ENCODE measurements at regions not wholly inside any gene's neighbourhood (a gene's known extent, or its start where the extent isn't known, plus 50 kb on each side); places are given as distances from the start of the nearest gene placed in this dataset.

DNA sequence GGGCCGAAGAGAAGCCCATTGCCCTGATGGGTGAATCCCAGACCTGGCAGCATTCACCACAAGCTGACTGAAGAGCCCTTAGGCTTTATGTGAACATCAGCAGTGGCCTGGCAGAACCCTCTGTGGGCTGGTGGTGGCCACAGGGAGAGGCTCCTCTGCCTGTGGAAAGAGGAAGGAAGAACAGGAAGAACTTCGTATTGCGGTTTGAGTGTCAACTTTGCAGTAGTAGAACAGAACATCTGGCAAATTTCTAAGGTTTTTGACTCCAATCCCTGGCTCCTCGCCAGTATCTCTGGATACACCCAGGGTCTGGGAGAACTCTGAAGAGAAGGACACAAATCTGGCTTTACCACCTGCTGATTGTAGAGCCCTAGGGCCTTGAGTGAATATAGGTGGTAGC lies 356.4 kb upstream of the GRAMD2B start:
- Mint-ChIP-seq H3K9me3 (no peaks in the 10 kb centered on the region), H3K27ac (no peak overlapping the region), H3K27me3 (ENCODE audit: insufficient read depth) (no peaks in the 10 kb centered on the region), H3K4me1 (ENCODE audit: low read depth) (no peaks in the 10 kb centered on the region), H3K36me3 (ENCODE audit: low read depth) (no peaks in the 10 kb centered on the region), H3K4me3 (no peak overlapping the region)
- DNase-seq (ENCODE audit: low spot score): no peak
- intact Hi-C loops (cut with micrococcal nuclease): no loop called here

DNA sequence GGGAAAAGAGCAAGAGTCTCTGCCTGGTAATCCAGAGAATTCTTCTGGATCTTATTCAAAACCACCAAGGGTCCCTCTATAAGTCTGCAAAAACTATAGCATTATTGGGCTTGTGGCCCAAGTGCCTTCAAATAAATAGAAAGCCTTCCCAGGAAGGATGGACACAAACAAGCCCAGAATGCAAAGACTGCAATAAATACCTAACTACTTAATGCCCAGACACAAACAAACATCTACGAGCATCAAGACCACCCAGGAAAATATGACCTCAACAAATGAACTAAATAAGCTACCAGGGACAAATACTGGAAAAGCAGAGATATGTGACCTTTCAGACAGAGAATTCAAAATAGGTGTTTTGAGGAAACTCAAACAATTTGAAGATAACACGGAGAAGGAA lies 355.8 kb upstream of the GRAMD2B start:
- no peak for DNase-seq (ENCODE audit: low spot score)
- Mint-ChIP-seq H3K4me3 (no peak overlapping the region), H3K27me3 (ENCODE audit: insufficient read depth) (no peaks in the 10 kb centered on the region), H3K4me1 (ENCODE audit: low read depth) (no peaks in the 10 kb centered on the region), H3K27ac (no peak overlapping the region), H3K9me3 (no peaks in the 10 kb centered on the region), H3K36me3 (ENCODE audit: low read depth) (no peaks in the 10 kb centered on the region)
- intact Hi-C loops (cut with micrococcal nuclease): no loop called here

DNA sequence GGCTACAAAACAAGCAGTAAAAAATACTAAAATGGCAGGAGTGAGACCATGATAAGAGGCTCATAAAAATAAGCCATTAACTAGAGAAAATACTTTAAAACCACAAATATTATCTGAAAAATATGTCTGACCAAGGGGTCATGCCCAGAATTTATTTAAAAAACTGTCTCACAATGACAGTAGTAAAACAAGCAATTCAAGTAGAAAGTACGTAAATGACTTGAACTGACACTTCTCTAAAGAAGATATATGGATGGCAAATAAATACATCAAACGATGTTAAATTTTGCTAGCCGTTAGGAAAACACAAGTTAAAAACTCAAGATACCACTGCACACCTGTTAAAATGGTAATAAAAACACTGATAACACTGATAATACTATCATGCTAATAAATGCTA lies 353.9 kb upstream of the GRAMD2B start:
- H3K4me1 Mint-ChIP-seq (ENCODE audit: low read depth): no peaks in the 10 kb centered on the region
- no peaks in the 10 kb centered on the region for H3K27me3 Mint-ChIP-seq (ENCODE audit: insufficient read depth)
- H3K9me3 Mint-ChIP-seq: peaks cover 16% of the 10 kb centered on the region

DNA sequence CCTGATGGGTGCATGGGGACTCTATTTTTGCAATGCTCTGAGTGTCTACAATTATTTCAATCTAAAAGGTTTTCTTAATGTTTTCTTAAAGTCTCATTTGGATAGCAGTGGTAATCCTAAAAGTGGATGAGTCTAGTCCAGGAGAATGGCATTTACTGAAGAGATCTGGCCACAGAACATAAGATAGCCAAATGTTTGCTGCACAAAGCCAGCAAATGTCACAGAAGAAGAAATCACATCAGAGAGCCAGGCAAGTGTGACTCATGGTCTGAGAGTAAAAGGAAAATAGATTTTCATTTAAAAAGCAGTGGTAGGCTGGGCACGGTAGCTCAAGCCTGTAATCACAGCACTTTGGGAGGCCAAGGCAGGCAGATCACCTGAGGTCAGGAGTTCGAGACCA lies 352.7 kb upstream of the GRAMD2B start:
- no peak overlapping the region for H3K4me3 Mint-ChIP-seq

More for the DNA sequence above, 353.9 kb upstream of the GRAMD2B start:
- Mint-ChIP-seq H3K36me3 (ENCODE audit: low read depth) (no peaks in the 10 kb centered on the region), H3K4me3 (no peak overlapping the region), H3K27ac (no peak overlapping the region)
- intact Hi-C loops (cut with micrococcal nuclease): no loop called here
- no peak for DNase-seq (ENCODE audit: low spot score)

DNA sequence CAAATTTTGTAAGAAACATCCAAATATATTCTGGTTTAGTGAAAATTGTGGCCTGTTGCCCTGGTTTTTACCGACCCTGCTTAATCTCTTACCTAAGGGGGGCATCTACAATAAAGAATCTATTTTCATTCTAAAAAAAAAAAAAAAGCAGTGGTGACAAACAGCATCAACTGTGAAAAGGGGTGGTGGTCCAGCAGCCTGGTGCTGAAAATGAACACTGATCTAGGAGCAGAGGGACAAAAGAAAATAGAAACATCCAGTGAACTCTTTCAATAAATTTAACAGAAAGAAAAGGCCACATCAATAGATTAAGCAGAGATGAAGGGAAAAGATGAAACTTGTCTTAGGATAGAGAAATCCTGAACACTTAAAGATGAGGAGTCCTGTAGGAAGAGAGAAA lies 348.7 kb upstream of the GRAMD2B start:
- DNase-seq (ENCODE audit: low spot score): no peak
- H3K36me3 Mint-ChIP-seq (ENCODE audit: low read depth): no peaks in the 10 kb centered on the region
- H3K27me3 Mint-ChIP-seq (ENCODE audit: insufficient read depth): no peaks in the 10 kb centered on the region
- no peak overlapping the region for H3K4me3 Mint-ChIP-seq
- intact Hi-C loops (cut with micrococcal nuclease): no loop called here
- no peaks in the 10 kb centered on the region for H3K4me1 Mint-ChIP-seq (ENCODE audit: low read depth)
- H3K9me3 Mint-ChIP-seq: peaks cover 16% of the 10 kb centered on the region
- H3K27ac Mint-ChIP-seq: no peak overlapping the region

More for the DNA sequence above, 352.7 kb upstream of the GRAMD2B start:
- peaks cover 16% of the 10 kb centered on the region for H3K9me3 Mint-ChIP-seq
- DNase-seq (ENCODE audit: low spot score): no peak
- no peaks in the 10 kb centered on the region for H3K27me3 Mint-ChIP-seq (ENCODE audit: insufficient read depth)
- no peaks in the 10 kb centered on the region for H3K4me1 Mint-ChIP-seq (ENCODE audit: low read depth)
- no peak overlapping the region for H3K27ac Mint-ChIP-seq
- H3K36me3 Mint-ChIP-seq (ENCODE audit: low read depth): no peaks in the 10 kb centered on the region
- intact Hi-C loops (cut with micrococcal nuclease): no loop called here

DNA sequence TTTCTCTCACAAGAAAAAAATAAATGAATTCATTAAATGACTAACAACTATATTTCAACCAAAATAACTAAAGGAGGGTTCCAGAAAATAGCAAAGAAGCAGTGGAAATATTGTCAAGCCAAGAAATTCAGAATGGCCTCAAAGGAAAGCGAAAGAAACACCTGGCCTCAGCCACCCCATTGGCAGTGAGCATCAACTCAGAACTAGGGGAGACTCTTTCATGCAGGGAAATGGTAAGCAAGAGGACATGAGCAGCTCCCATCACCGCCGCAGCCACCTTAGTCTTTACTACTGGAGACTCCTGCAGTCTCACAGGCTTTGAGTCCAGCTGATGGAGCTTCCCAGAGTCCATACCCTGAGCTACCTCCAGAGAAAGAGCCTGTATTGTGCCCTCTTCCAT lies 343.9 kb upstream of the GRAMD2B start:
- intact Hi-C loops (cut with micrococcal nuclease): no loop called here
- DNase-seq (ENCODE audit: low spot score): no peak
- Mint-ChIP-seq H3K36me3 (ENCODE audit: low read depth) (no peaks in the 10 kb centered on the region), H3K27ac (no peak overlapping the region), H3K4me3 (no peak overlapping the region), H3K4me1 (ENCODE audit: low read depth) (no peaks in the 10 kb centered on the region), H3K27me3 (ENCODE audit: insufficient read depth) (no peaks in the 10 kb centered on the region), H3K9me3 (peaks cover 3% of the 10 kb centered on the region)

DNA sequence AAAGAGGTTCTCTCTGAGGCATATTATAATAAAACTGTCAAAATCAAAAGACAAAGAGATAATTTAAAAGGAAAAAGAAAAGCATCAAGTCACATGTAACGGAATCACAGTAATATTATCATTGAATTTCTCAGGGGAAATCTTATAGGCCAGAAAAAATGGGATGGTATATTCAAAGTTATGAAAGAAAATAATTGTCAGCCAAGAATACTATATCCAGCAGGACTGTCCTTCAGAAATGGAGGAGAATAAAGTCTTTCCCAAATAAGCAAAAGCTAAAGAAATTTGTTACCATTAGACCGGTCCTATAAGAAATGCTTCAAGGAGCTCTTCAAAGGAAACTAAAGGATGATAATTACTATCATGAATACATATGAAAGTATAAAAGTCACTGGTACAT lies 342.0 kb upstream of the GRAMD2B start:
- intact Hi-C loops (cut with micrococcal nuclease): no loop called here
- DNase-seq (ENCODE audit: low spot score): no peak
- H3K4me3 Mint-ChIP-seq: no peak overlapping the region
- no peaks in the 10 kb centered on the region for H3K4me1 Mint-ChIP-seq (ENCODE audit: low read depth)
- H3K27ac Mint-ChIP-seq: no peak overlapping the region
- H3K9me3 Mint-ChIP-seq: peaks cover 9% of the 10 kb centered on the region
- no peaks in the 10 kb centered on the region for H3K27me3 Mint-ChIP-seq (ENCODE audit: insufficient read depth)
- no peaks in the 10 kb centered on the region for H3K36me3 Mint-ChIP-seq (ENCODE audit: low read depth)

DNA sequence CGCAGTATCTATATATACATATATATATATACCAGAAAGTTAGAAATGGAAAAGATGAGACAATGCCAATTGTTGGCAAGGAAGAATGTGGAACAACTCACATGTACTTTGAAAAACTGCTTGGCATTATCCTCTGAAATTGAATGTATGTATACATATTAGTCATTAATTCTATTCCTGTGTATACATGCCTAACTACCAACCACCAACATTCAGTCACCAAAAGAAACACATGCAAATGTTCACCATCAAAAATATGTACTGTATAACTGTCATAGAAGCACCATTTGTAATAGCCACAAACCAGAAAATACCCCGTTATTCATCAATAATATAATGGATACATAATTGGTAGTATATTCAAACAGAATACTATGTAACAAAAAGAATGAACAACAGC lies 330.2 kb upstream of the GRAMD2B start:
- Mint-ChIP-seq H3K9me3 (peaks cover 7% of the 10 kb centered on the region), H3K36me3 (ENCODE audit: low read depth) (no peaks in the 10 kb centered on the region), H3K27ac (no peak overlapping the region), H3K4me3 (no peak overlapping the region), H3K27me3 (ENCODE audit: insufficient read depth) (no peaks in the 10 kb centered on the region), H3K4me1 (ENCODE audit: low read depth) (no peaks in the 10 kb centered on the region)
- intact Hi-C loops (cut with micrococcal nuclease): loop anchor here (5.0 kb wide), 1 partner anchor 1016 kb away; no protein-coding TSS in a partner anchor
- no peak for DNase-seq (ENCODE audit: low spot score)

DNA sequence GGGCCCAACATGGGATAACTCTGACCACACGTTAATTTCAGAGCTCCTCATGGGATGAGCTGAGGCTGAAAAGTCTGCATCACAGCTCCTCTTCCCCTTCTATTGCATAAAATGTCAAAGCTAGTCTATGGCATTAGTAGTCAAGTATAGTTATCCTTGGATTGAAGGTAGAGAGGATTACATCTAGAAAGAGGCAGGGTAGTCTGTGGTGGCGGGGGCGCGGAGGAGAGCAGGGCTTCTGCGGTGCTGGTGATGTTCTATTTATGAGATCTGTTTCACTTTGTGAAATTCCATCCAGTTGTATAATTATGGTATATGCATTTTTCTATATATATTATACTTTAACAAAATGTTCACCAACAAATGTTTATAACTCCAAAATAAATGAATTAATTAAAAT lies 329.5 kb upstream of the GRAMD2B start:
- Mint-ChIP-seq H3K4me3 (no peak overlapping the region), H3K36me3 (ENCODE audit: low read depth) (no peaks in the 10 kb centered on the region), H3K27ac (no peak overlapping the region), H3K4me1 (ENCODE audit: low read depth) (no peaks in the 10 kb centered on the region), H3K9me3 (peaks cover 3% of the 10 kb centered on the region), H3K27me3 (ENCODE audit: insufficient read depth) (no peaks in the 10 kb centered on the region)
- intact Hi-C loops (cut with micrococcal nuclease): loop anchor here (5.0 kb wide), 1 partner anchor 1016 kb away; no protein-coding TSS in a partner anchor
- DNase-seq (ENCODE audit: low spot score): no peak

DNA sequence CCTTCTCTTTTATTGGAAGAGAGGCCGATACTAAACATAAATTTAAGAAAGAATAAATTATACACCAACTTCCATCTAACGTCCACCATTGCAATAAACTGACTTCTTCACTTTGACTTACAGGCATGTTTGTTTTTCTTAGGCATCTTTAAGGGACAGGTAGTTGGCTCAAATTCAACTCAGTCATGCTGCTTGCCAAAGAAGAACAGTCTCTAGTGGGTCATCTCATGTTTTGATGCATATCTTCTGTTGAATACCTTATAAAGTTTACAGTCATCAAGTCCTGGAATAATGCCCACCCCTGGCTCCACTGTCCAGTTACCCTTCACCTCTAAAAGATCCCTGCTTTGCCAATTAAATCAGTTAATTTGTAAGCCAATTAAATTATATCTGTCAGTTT lies 328.2 kb upstream of the GRAMD2B start:
- Mint-ChIP-seq H3K4me3 (no peak overlapping the region), H3K27ac (no peak overlapping the region), H3K36me3 (ENCODE audit: low read depth) (no peaks in the 10 kb centered on the region), H3K4me1 (ENCODE audit: low read depth) (no peaks in the 10 kb centered on the region), H3K27me3 (ENCODE audit: insufficient read depth) (no peaks in the 10 kb centered on the region), H3K9me3 (no peaks in the 10 kb centered on the region)
- DNase-seq (ENCODE audit: low spot score): no peak
- intact Hi-C loops (cut with micrococcal nuclease): loop anchor here (5.0 kb wide), 1 partner anchor 1018 kb away; no protein-coding TSS in a partner anchor

DNA sequence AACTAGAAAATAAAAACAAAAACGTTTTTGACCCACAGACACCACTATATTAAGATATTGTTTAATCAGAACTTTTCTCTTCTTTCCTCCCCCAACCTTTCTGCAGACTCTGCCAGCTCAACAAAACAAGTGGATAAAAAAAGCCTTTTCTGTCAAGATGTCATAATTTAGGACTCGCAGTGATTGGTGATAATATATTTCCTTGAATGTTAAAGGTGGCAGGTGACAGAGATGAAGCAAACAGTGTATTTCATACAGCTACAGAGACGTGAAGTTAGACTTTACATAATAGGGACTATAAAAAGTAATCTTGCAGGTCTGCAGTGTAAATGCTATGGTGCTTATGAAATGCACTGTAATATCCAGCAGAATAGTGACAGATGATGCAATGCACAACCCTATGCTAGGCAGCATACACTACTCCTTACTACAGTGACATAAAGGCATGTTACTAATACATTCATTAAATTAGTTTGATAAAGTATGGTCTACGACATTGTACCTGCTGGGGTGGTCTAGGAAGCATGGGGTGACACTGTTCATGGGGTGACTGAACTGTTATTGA lies 326.7 kb upstream of the GRAMD2B start:
- intact Hi-C loops (cut with micrococcal nuclease): no loop called here
- no peak for DNase-seq (ENCODE audit: low spot score)
- no peaks in the 10 kb centered on the region for H3K36me3 Mint-ChIP-seq (ENCODE audit: low read depth)
- H3K9me3 Mint-ChIP-seq: no peaks in the 10 kb centered on the region
- H3K27ac Mint-ChIP-seq: no peak overlapping the region
- H3K27me3 Mint-ChIP-seq (ENCODE audit: insufficient read depth): no peaks in the 10 kb centered on the region
- no peak overlapping the region for H3K4me3 Mint-ChIP-seq
- no peaks in the 10 kb centered on the region for H3K4me1 Mint-ChIP-seq (ENCODE audit: low read depth)

DNA sequence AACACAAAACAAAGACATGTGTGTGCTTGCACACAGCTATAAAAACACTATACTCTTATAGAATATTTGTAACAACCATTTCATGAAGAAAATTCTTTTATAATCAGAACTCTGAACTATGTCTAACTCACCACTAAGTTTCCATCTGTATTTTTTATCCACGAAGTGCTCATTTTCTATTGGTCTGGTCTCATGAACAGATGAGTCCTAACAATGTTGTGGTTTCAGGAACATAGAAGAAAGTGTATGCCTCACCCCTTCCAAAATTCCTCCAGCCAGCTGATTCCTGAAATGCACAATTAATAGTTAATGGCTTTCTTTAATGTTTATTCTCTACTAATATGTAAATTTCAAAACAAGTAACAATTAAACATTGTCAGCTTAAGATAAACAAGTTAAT lies 325.3 kb upstream of the GRAMD2B start:
- H3K27me3 Mint-ChIP-seq (ENCODE audit: insufficient read depth): no peaks in the 10 kb centered on the region

DNA sequence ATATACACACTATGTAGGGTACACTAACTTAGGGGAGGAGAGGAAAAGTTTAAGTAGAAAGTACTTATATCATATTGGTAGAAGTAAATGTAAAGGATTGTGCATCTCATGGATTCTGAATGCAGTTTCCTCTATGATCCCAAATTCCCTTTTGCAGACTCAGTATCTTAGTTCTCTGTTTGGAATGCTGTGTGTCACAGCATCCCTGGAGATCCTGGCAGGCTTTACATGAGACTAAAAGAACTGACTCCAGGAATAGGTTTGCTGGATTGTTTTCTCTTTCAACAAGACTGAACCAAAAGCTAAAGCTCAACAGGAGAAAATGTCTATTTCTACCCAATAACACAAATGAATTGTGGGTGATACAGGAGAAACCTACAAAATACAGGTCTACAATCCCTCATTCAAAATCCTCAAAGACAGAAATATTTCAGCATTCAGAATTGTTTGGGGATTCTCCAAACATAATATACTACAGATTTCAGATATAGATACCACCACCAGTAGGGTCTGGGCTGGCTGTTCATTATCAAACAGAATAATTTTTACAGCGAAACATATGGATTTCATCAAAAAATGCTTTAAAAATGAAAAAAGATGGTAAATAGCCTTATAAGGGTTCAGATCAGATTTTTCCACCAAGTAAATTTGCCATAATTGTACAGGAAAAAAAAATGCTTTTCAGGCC lies 324.7 kb upstream of the GRAMD2B start:
- no peaks in the 10 kb centered on the region for H3K27me3 Mint-ChIP-seq (ENCODE audit: insufficient read depth)
- H3K36me3 Mint-ChIP-seq (ENCODE audit: low read depth): no peaks in the 10 kb centered on the region
- no peaks in the 10 kb centered on the region for H3K4me1 Mint-ChIP-seq (ENCODE audit: low read depth)
- no peaks in the 10 kb centered on the region for H3K9me3 Mint-ChIP-seq
- no peak overlapping the region for H3K27ac Mint-ChIP-seq
- no peak for DNase-seq (ENCODE audit: low spot score)
- H3K4me3 Mint-ChIP-seq: no peak overlapping the region
- intact Hi-C loops (cut with micrococcal nuclease): no loop called here

More for the DNA sequence above, 325.3 kb upstream of the GRAMD2B start:
- no peaks in the 10 kb centered on the region for H3K4me1 Mint-ChIP-seq (ENCODE audit: low read depth)
- intact Hi-C loops (cut with micrococcal nuclease): no loop called here
- DNase-seq (ENCODE audit: low spot score): no peak
- no peak overlapping the region for H3K4me3 Mint-ChIP-seq
- no peak overlapping the region for H3K27ac Mint-ChIP-seq
- no peaks in the 10 kb centered on the region for H3K9me3 Mint-ChIP-seq
- H3K36me3 Mint-ChIP-seq (ENCODE audit: low read depth): no peaks in the 10 kb centered on the region

DNA sequence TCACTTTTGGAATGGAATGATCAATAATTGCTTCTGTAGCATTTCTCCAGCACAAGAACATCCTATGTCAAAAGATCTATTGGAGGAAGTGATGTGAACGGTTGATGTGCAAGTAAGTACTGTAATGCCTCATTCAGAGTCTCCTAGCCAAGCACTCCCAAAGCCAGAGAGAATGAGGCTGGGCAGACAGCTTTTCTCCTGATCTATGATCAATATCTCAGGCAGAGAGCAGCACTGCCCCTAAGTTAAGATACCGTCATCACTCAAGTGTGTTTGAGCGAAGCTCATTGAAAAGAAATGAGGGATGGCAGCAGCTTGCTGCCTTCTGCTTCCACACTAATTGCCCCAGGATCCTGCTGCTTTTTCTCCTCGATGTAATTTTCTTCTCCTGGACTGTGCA lies 324.1 kb upstream of the GRAMD2B start:
- H3K27me3 Mint-ChIP-seq (ENCODE audit: insufficient read depth): no peaks in the 10 kb centered on the region
- no peak overlapping the region for H3K4me3 Mint-ChIP-seq
- H3K9me3 Mint-ChIP-seq: no peaks in the 10 kb centered on the region
- no peak for DNase-seq (ENCODE audit: low spot score)
- no peak overlapping the region for H3K27ac Mint-ChIP-seq
- intact Hi-C loops (cut with micrococcal nuclease): no loop called here
- H3K4me1 Mint-ChIP-seq (ENCODE audit: low read depth): no peaks in the 10 kb centered on the region
- H3K36me3 Mint-ChIP-seq (ENCODE audit: low read depth): no peaks in the 10 kb centered on the region

Data from activated T-helper 1 cell treated with anti-CD3 and anti-CD28 coated beads, Interleukin-12 subunit alpha, Interleukin-12 subunit beta, Interleukin-2, Interleukin-4 antibody, amounts not matched to agents 30 ng/mL and 10 ng/mL and 1 ng/mL, durations not matched to agents 14 hours and 24 hours and 36 hours (primary cell).